ENCODE measurements at regions not wholly inside any gene's neighbourhood (a gene's known extent, or its start where the extent isn't known, plus 50 kb on each side); places are given as distances from the start of the nearest gene placed in this dataset.

GRCh38 chr9:29044959-29045358 is 1471.7 kb upstream of the C9orf72 start:
- ATAC-seq (no peak), DNase-seq (no peak)
- H3K4me3 ChIP-seq = no peak overlapping the region
- no peaks in the 10 kb centered on the region for H3K36me3 ChIP-seq
- no peaks in the 10 kb centered on the region for H3K9me3 ChIP-seq
- intact Hi-C loops (cut with DNase I) = no loop called here
- TF ChIP-seq CTCF (IDR thresholded peaks at IDR 0.05) = no peak
- no peak for TF ChIP-seq POLR2A (IDR thresholded peaks at IDR 0.05)
- no peaks in the 10 kb centered on the region for H3K27me3 ChIP-seq
- H3K27ac ChIP-seq = no peak overlapping the region
- WGBS (ENCODE audit: insufficient coverage, low coverage, low lambda C conversion rate, missing lambda C conversion rate) = 84% methylated on average over 2 of the region's 2 CpGs
- no peaks in the 10 kb centered on the region for H3K4me1 ChIP-seq

GRCh38 chr9:29060041-29060440 is 1486.8 kb upstream of the C9orf72 start:
- WGBS (ENCODE audit: insufficient coverage, low coverage, low lambda C conversion rate, missing lambda C conversion rate) = 15% methylated on average over 1 of the region's 1 CpG
- Histone ChIP-seq H3K27me3 (no peaks in the 10 kb centered on the region), H3K4me1 (no peaks in the 10 kb centered on the region), H3K4me3 (no peak overlapping the region), H3K9me3 (no peaks in the 10 kb centered on the region), H3K36me3 (no peaks in the 10 kb centered on the region), H3K27ac (no peak overlapping the region)
- intact Hi-C loops (cut with DNase I) = no loop called here
- no peak for DNase-seq
- ATAC-seq = no peak
- TF ChIP-seq CTCF (IDR thresholded peaks at IDR 0.05) = no peak
- TF ChIP-seq POLR2A (IDR thresholded peaks at IDR 0.05) = no peak

DNA sequence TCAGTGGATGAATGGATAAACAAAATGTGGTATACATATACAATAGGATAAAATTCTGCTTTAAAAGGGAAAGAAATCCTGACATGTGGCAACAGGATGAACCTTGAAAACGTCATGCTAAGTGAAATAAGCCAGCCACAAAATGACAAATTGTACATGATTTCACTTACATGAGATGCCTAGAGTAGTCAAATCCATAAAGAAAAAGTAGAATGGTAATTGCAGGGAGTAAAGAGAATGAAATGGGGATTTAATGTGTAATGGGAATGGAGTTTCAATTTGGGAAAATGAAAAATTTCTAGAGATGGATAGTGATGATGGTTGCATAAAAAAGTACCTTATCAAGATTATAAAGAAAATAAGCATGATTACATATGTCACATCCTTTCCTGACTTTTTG is 1489.2 kb upstream of the C9orf72 start:
- no peak overlapping the region for H3K4me3 ChIP-seq
- no peaks in the 10 kb centered on the region for H3K36me3 ChIP-seq
- intact Hi-C loops (cut with DNase I) = no loop called here
- WGBS (ENCODE audit: insufficient coverage, low coverage, low lambda C conversion rate, missing lambda C conversion rate) = 21% methylated on average over 1 of the region's 1 CpG
- no peaks in the 10 kb centered on the region for H3K4me1 ChIP-seq
- ATAC-seq (no peak), DNase-seq (no peak)
- no peaks in the 10 kb centered on the region for H3K9me3 ChIP-seq
- TF ChIP-seq CTCF (IDR thresholded peaks at IDR 0.05) (no peak), POLR2A (IDR thresholded peaks at IDR 0.05) (no peak)
- H3K27me3 ChIP-seq = no peaks in the 10 kb centered on the region
- H3K27ac ChIP-seq = no peak overlapping the region

GRCh38 chr9:29063031-29063430 is 1489.8 kb upstream of the C9orf72 start:
- 11% methylated on average over 1 of the region's 1 CpG for WGBS (ENCODE audit: insufficient coverage, low coverage, low lambda C conversion rate, missing lambda C conversion rate)
- intact Hi-C loops (cut with DNase I) = no loop called here
- no peak for DNase-seq

More at GRCh38 chr9:29063031-29063430, 1489.8 kb upstream of the C9orf72 start:
- Histone ChIP-seq H3K9me3 (no peaks in the 10 kb centered on the region), H3K27ac (no peak overlapping the region), H3K4me3 (no peak overlapping the region), H3K27me3 (no peaks in the 10 kb centered on the region), H3K36me3 (no peaks in the 10 kb centered on the region), H3K4me1 (no peaks in the 10 kb centered on the region)
- ATAC-seq = no peak
- no peak for TF ChIP-seq CTCF (IDR thresholded peaks at IDR 0.05)
- no peak for TF ChIP-seq POLR2A (IDR thresholded peaks at IDR 0.05)

Data from right lobe of liver (tissue), 6 donors.